Activated CD4-positive, alpha-beta memory T cell treated with anti-CD3 and anti-CD28 coated beads, Interleukin-2, amount 10 ng/mL, durations not matched to agents 7 days and 5 days (primary cell): ENCODE measurements at regions not wholly inside any gene's neighbourhood (a gene's known extent, or its start where the extent isn't known, plus 50 kb on each side); places are given as distances from the start of the nearest gene placed in this dataset.

ENCODE experiments used
- CTCF ChIA-PET: fragments of 350-600 bp; sonication (Branson Sonifier 250); formaldehyde crosslinking; loops from one replicate; lab custom pipeline; 2021; ENCODE audit warnings: antibody characterized with exemption, inconsistent platforms; lab: Charles Lee
- POLR2A ChIA-PET: fragments of 350-600 bp; sonication (Branson Sonifier 250); formaldehyde crosslinking; loops from one replicate; lab custom pipeline; 2021; ENCODE audit warnings: antibody characterized with exemption; lab: Charles Lee
- DNase-seq: peaks from one replicate; pipeline ENCODE4 v3.0.0-alpha.2; 2020
- H3K27ac Mint-ChIP-seq: one replicate; pipeline ENCODE4 v1.8.0; 2021; ENCODE audit warnings: mild to moderate bottlenecking, mixed read lengths
- H3K27me3 Mint-ChIP-seq: one replicate; pipeline ENCODE4 v1.8.0; 2021; ENCODE audit warnings: mixed read lengths
- H3K36me3 Mint-ChIP-seq: one replicate; pipeline ENCODE4 v1.8.0; 2021; ENCODE audit warnings: low read depth, mixed read lengths
- H3K4me1 Mint-ChIP-seq: one replicate; pipeline ENCODE4 v1.8.0; 2021; ENCODE audit warnings: mixed read lengths
- H3K4me3 Mint-ChIP-seq: one replicate; pipeline ENCODE4 v1.8.0; 2021; ENCODE audit warnings: mild to moderate bottlenecking, mixed read lengths
- H3K9me3 Mint-ChIP-seq: one replicate; pipeline ENCODE4 v1.8.0; 2021; ENCODE audit warnings: mixed read lengths

DNA sequence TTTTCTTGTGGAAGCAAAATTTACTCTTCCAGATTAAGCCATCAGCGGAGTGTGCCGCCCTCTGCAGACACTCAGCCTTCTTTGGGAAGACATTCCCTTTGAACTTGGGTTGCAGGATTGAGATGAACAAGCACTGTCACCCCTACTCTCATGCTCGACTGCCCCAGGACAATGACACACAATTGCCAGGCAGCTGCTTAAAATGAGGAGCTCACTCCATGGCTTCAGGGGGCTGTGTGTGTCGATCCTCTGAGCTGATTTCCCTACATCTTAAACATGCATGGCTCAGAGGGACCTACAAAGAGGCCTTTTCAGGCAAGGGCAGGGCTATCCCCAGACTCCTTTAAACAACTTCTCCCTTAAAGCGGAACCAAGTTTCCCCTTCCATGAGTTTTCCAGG, 107.5 kb upstream of the MBNL2 start:
- POLR2A ChIA-PET = no interaction called here
- Mint-ChIP-seq H3K4me3 (no peak overlapping the region), H3K4me1 (peaks cover 8% of the 10 kb centered on the region), H3K27me3 (peaks cover 21% of the 10 kb centered on the region), H3K27ac (no peak overlapping the region), H3K9me3 (no peaks in the 10 kb centered on the region), H3K36me3 (no peaks in the 10 kb centered on the region)
- CTCF ChIA-PET = interaction anchor here (0.6 kb wide), 1 partner anchor 244 kb away, joined by 3 read pairs; no protein-coding TSS in a partner anchor
- no peak for DNase-seq

- no peak overlapping the region for H3K27ac Mint-ChIP-seq
- H3K27me3 Mint-ChIP-seq = peaks cover 26% of the 10 kb centered on the region
- no peak for DNase-seq
- no peaks in the 10 kb centered on the region for H3K9me3 Mint-ChIP-seq
- ChIA-PET POLR2A (no interaction called here), CTCF (interaction anchor here (1.1 kb wide), 1 partner anchor 7 kb away, joined by 4 read pairs; no protein-coding TSS in a partner anchor)
- no peak overlapping the region for H3K4me3 Mint-ChIP-seq
- H3K36me3 Mint-ChIP-seq = no peaks in the 10 kb centered on the region
- H3K4me1 Mint-ChIP-seq = peaks cover 2% of the 10 kb centered on the region
These were observed 105.4 kb upstream of the MBNL2 start for GRCh38 chr13:97116754-97117153.

- Mint-ChIP-seq H3K9me3 (no peaks in the 10 kb centered on the region), H3K36me3 (no peaks in the 10 kb centered on the region), H3K27me3 (peaks cover 26% of the 10 kb centered on the region), H3K4me1 (peaks cover 2% of the 10 kb centered on the region), H3K27ac (no peak overlapping the region), H3K4me3 (no peak overlapping the region)
- no peak for DNase-seq
- CTCF ChIA-PET = interaction anchor here (1.1 kb wide), 1 partner anchor 8 kb away, joined by 4 read pairs; no protein-coding TSS in a partner anchor
- POLR2A ChIA-PET = no interaction called here
These were observed 104.7 kb upstream of the MBNL2 start for GRCh38 chr13:97117388-97117910.

- H3K4me1 Mint-ChIP-seq = peaks cover 6% of the 10 kb centered on the region
- no peak for DNase-seq
- no peak overlapping the region for H3K4me3 Mint-ChIP-seq
- H3K36me3 Mint-ChIP-seq = no peaks in the 10 kb centered on the region
- no peaks in the 10 kb centered on the region for H3K9me3 Mint-ChIP-seq
- peaks cover 25% of the 10 kb centered on the region for H3K27me3 Mint-ChIP-seq
- ChIA-PET CTCF (no interaction called here), POLR2A (no interaction called here)
- no peak overlapping the region for H3K27ac Mint-ChIP-seq
These were observed 102.2 kb upstream of the MBNL2 start for GRCh38 chr13:97119943-97120342.

DNA sequence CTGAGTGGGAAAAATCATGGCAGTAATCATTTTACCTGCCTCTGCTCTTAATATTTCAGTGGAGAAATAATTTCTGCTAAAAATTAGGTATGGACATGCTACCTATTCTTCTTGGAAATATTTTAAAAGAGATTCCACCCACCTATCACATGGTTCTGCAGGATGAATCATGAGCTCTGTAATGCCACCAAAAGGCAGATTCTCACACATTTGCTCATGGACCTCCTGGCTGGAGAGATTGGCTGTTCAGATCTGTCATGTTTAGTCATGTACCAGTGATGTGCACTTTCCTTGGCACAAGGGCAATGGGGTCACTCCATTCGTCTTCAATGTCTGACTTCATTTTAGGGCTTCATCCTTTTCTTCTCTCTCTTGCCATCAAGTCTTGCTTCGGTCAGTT, 101.8 kb upstream of the MBNL2 start:
- Mint-ChIP-seq H3K27me3 (peaks cover 21% of the 10 kb centered on the region), H3K36me3 (no peaks in the 10 kb centered on the region), H3K4me3 (no peak overlapping the region), H3K9me3 (no peaks in the 10 kb centered on the region), H3K4me1 (peaks cover 7% of the 10 kb centered on the region), H3K27ac (no peak overlapping the region)
- CTCF ChIA-PET = no interaction called here
- POLR2A ChIA-PET = no interaction called here
- DNase-seq = no peak

- no peaks in the 10 kb centered on the region for H3K36me3 Mint-ChIP-seq
- POLR2A ChIA-PET = no interaction called here
- H3K27ac Mint-ChIP-seq = no peak overlapping the region
- H3K4me3 Mint-ChIP-seq = no peak overlapping the region
- DNase-seq = no peak
- no peaks in the 10 kb centered on the region for H3K9me3 Mint-ChIP-seq
- peaks cover 13% of the 10 kb centered on the region for H3K4me1 Mint-ChIP-seq
- CTCF ChIA-PET = no interaction called here
- H3K27me3 Mint-ChIP-seq = peaks cover 19% of the 10 kb centered on the region
These were observed 101.2 kb upstream of the MBNL2 start for GRCh38 chr13:97120976-97121375.

- H3K27me3 Mint-ChIP-seq = peaks cover 19% of the 10 kb centered on the region
- no peak for DNase-seq
- CTCF ChIA-PET = no interaction called here
- no peaks in the 10 kb centered on the region for H3K36me3 Mint-ChIP-seq
- H3K27ac Mint-ChIP-seq = no peak overlapping the region
- POLR2A ChIA-PET = no interaction called here
- no peak overlapping the region for H3K4me3 Mint-ChIP-seq
- peaks cover 21% of the 10 kb centered on the region for H3K4me1 Mint-ChIP-seq
- no peaks in the 10 kb centered on the region for H3K9me3 Mint-ChIP-seq
These were observed 100.2 kb upstream of the MBNL2 start for GRCh38 chr13:97121894-97122293.

- no peaks in the 10 kb centered on the region for H3K9me3 Mint-ChIP-seq
- POLR2A ChIA-PET = no interaction called here
These were observed 99.6 kb upstream of the MBNL2 start for GRCh38 chr13:97122381-97122996.

DNA sequence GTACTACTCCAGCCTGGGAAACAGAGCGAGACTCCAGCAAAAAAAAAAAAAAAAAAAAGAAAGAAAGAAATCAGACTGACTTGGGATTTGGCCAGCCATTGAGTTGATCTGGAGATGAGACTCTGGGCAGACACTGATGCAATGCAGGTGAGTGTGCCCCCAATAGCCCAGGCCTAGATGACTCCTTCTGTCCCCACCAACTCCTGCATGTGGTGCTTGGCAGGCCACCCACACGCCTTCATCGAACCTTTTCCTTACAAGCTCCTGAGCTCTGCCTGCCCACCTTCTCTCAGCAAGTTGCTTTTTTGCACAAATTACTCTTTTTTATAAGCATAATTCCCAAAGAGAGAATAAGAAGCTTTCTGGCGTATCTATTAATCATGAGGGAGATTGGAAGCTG, 97.9 kb upstream of the MBNL2 start:
- Mint-ChIP-seq H3K36me3 (no peaks in the 10 kb centered on the region), H3K4me3 (no peak overlapping the region), H3K27me3 (peaks cover 15% of the 10 kb centered on the region), H3K4me1 (peaks cover 23% of the 10 kb centered on the region), H3K9me3 (no peaks in the 10 kb centered on the region), H3K27ac (no peak overlapping the region)
- POLR2A ChIA-PET = no interaction called here
- CTCF ChIA-PET = interaction anchor here (1.4 to 2.1 kb wide), 2 partner anchors 14 to 100 kb away, joined by 3 to 9 read pairs; no protein-coding TSS in a partner anchor
- no peak for DNase-seq

More at GRCh38 chr13:97122381-97122996, 99.6 kb upstream of the MBNL2 start:
- Mint-ChIP-seq H3K36me3 (no peaks in the 10 kb centered on the region), H3K4me1 (peaks cover 23% of the 10 kb centered on the region), H3K4me3 (no peak overlapping the region), H3K27me3 (peaks cover 19% of the 10 kb centered on the region), H3K27ac (no peak overlapping the region)
- CTCF ChIA-PET = interaction anchor here (0.9 to 1.3 kb wide), 2 partner anchors 13 to 222 kb away, joined by 3 to 7 read pairs; no protein-coding TSS in a partner anchor
- DNase-seq = no peak

GRCh38 chr13:97124915-97125809, 97.0 kb upstream of the MBNL2 start:
- DNase-seq = no peak
- ChIA-PET CTCF (interaction anchor here (0.7 to 2.1 kb wide), 4 partner anchors 14 to 174 kb away, joined by 3 to 9 read pairs (median 3); no protein-coding TSS in a partner anchor), POLR2A (no interaction called here)
- Mint-ChIP-seq H3K4me1 (peaks cover 23% of the 10 kb centered on the region), H3K27ac (no peak overlapping the region), H3K4me3 (no peak overlapping the region), H3K36me3 (no peaks in the 10 kb centered on the region), H3K27me3 (peaks cover 11% of the 10 kb centered on the region), H3K9me3 (no peaks in the 10 kb centered on the region)

GRCh38 chr13:97125810-97126738, 96.1 kb upstream of the MBNL2 start:
- no peaks in the 10 kb centered on the region for H3K36me3 Mint-ChIP-seq
- no peak overlapping the region for H3K27ac Mint-ChIP-seq
- no peak for DNase-seq
- H3K9me3 Mint-ChIP-seq = no peaks in the 10 kb centered on the region
- no peak overlapping the region for H3K4me3 Mint-ChIP-seq
- peaks cover 9% of the 10 kb centered on the region for H3K27me3 Mint-ChIP-seq
- ChIA-PET CTCF (interaction anchor here (0.7 to 2.1 kb wide), 5 partner anchors 15 to 173 kb away, joined by 3 to 9 read pairs (median 3); no protein-coding TSS in a partner anchor), POLR2A (no interaction called here)
- H3K4me1 Mint-ChIP-seq = peaks cover 23% of the 10 kb centered on the region

DNA sequence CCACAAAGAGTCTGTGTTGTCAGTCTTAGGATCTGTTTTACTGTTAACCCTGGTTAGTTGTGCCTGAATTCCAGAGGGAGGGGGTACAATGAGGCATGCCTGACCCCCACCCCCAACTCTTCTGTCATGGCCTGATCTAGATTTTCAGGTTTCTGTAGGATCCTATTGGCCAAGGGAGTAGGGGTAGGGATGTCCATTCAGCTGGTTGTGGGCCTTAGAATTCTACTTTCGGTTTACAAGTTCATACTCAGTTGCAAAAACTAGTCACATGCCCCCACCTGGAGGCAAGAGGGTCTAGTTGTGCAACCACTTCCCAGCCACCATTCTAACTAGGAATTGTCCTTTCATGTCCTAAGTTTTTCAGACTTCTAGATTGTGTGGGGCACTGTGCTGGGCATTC, 94.3 kb upstream of the MBNL2 start:
- POLR2A ChIA-PET = no interaction called here
- Mint-ChIP-seq H3K36me3 (no peaks in the 10 kb centered on the region), H3K27me3 (peaks cover 3% of the 10 kb centered on the region), H3K27ac (no peak overlapping the region), H3K9me3 (no peaks in the 10 kb centered on the region), H3K4me3 (no peak overlapping the region), H3K4me1 (peaks cover 23% of the 10 kb centered on the region)
- CTCF ChIA-PET = no interaction called here
- DNase-seq = no peak
